Skeletal muscle satellite cell (primary cell): ENCODE measurements at regions not wholly inside any gene's neighbourhood (a gene's known extent, or its start where the extent isn't known, plus 50 kb on each side); places are given as distances from the start of the nearest gene placed in this dataset.

Experiments used
- H3K27me3 ChIP-seq: 2 replicates; pipeline ENCODE4 v1.7.0; 2013; ENCODE audit warnings: low read length; ENCODE audit not compliant: control insufficient read depth, insufficient read depth
- H3K36me3 ChIP-seq: 2 replicates; pipeline ENCODE4 v1.7.0; 2013; ENCODE audit warnings: mild to moderate bottlenecking, control low read depth, low read length; ENCODE audit not compliant: insufficient read depth
- H3K4me1 ChIP-seq: 2 replicates; pipeline ENCODE4 v1.7.0; 2013; ENCODE audit warnings: low read length; ENCODE audit not compliant: control insufficient read depth, insufficient read depth
- H3K4me2 ChIP-seq: 2 replicates; pipeline ENCODE4 v1.7.0; 2013; ENCODE audit warnings: mild to moderate bottlenecking, low read length
- H3K4me3 ChIP-seq: 2 replicates; pipeline ENCODE4 v1.7.0; 2013; ENCODE audit warnings: low read length
- H3K9ac ChIP-seq: 2 replicates; pipeline ENCODE4 v1.7.0; 2013; ENCODE audit warnings: mild to moderate bottlenecking, low read depth, low read length, moderate library complexity
- H3K9me3 ChIP-seq: replicated peaks from 2 replicates; pipeline ENCODE4 v1.7.0; 2013; ENCODE audit warnings: mild to moderate bottlenecking, control low read depth, low read length

GRCh38 chr10:33550811-33551210 lies 216.3 kb upstream of the NRP1 start:
- Histone ChIP-seq H3K9me3 (no peaks in the 10 kb centered on the region), H3K4me2 (no peak overlapping the region), H3K4me1 (no peaks in the 10 kb centered on the region), H3K4me3 (no peak overlapping the region), H3K9ac (no peak overlapping the region), H3K36me3 (no peaks in the 10 kb centered on the region), H3K27me3 (no peaks in the 10 kb centered on the region)

- H3K27me3 ChIP-seq = no peaks in the 10 kb centered on the region
- H3K9ac ChIP-seq = no peak overlapping the region
- H3K9me3 ChIP-seq = no peaks in the 10 kb centered on the region
- no peak overlapping the region for H3K4me2 ChIP-seq
- H3K36me3 ChIP-seq = no peaks in the 10 kb centered on the region
- H3K4me3 ChIP-seq = no peak overlapping the region
- H3K4me1 ChIP-seq = peaks cover 7% of the 10 kb centered on the region
Measured at GRCh38 chr10:33547976-33548375, 213.5 kb upstream of the NRP1 start.

- H3K9ac ChIP-seq = no peak overlapping the region
- H3K36me3 ChIP-seq = no peaks in the 10 kb centered on the region
- peaks cover 17% of the 10 kb centered on the region for H3K4me1 ChIP-seq
- no peaks in the 10 kb centered on the region for H3K27me3 ChIP-seq
- H3K9me3 ChIP-seq = no peaks in the 10 kb centered on the region
- H3K4me3 ChIP-seq = no peak overlapping the region
- H3K4me2 ChIP-seq = no peak overlapping the region
Measured at GRCh38 chr10:33546031-33546430, 211.6 kb upstream of the NRP1 start.

GRCh38 chr10:33542752-33543505 lies 208.5 kb upstream of the NRP1 start:
- Histone ChIP-seq H3K4me2 (peak overlapping the region; percentile 65), H3K9ac (peak overlapping the region; percentile 49), H3K36me3 (no peaks in the 10 kb centered on the region), H3K4me3 (no peak overlapping the region), H3K9me3 (no peaks in the 10 kb centered on the region), H3K4me1 (peaks cover 17% of the 10 kb centered on the region), H3K27me3 (no peaks in the 10 kb centered on the region)

- Histone ChIP-seq H3K4me1 (peaks cover 27% of the 10 kb centered on the region), H3K4me3 (no peak overlapping the region), H3K9ac (no peak overlapping the region), H3K27me3 (no peaks in the 10 kb centered on the region), H3K36me3 (no peaks in the 10 kb centered on the region), H3K9me3 (no peaks in the 10 kb centered on the region), H3K4me2 (no peak overlapping the region)
Measured at GRCh38 chr10:33539116-33539515, 204.6 kb upstream of the NRP1 start.

GRCh38 chr10:33537066-33537465 lies 202.6 kb upstream of the NRP1 start:
- Histone ChIP-seq H3K9ac (no peak overlapping the region), H3K36me3 (no peaks in the 10 kb centered on the region), H3K4me2 (peak overlapping the region; percentile 3), H3K4me1 (peaks cover 11% of the 10 kb centered on the region), H3K27me3 (no peaks in the 10 kb centered on the region), H3K4me3 (no peak overlapping the region), H3K9me3 (no peaks in the 10 kb centered on the region)

- H3K4me2 ChIP-seq = peak overlapping the region; percentile 3
- H3K4me1 ChIP-seq = peaks cover 10% of the 10 kb centered on the region
- H3K36me3 ChIP-seq = no peaks in the 10 kb centered on the region
- no peaks in the 10 kb centered on the region for H3K27me3 ChIP-seq
- H3K4me3 ChIP-seq = no peak overlapping the region
- no peak overlapping the region for H3K9ac ChIP-seq
- no peaks in the 10 kb centered on the region for H3K9me3 ChIP-seq
Measured at GRCh38 chr10:33536508-33536907, 202.0 kb upstream of the NRP1 start.

GRCh38 chr10:33535866-33536265 lies 201.4 kb upstream of the NRP1 start:
- H3K36me3 ChIP-seq = no peaks in the 10 kb centered on the region
- H3K4me3 ChIP-seq = no peak overlapping the region
- H3K27me3 ChIP-seq = no peaks in the 10 kb centered on the region
- H3K9me3 ChIP-seq = no peaks in the 10 kb centered on the region
- no peak overlapping the region for H3K9ac ChIP-seq
- no peak overlapping the region for H3K4me2 ChIP-seq
- H3K4me1 ChIP-seq = peaks cover 10% of the 10 kb centered on the region

GRCh38 chr10:33534416-33534815 lies 199.9 kb upstream of the NRP1 start:
- H3K4me1 ChIP-seq = peaks cover 10% of the 10 kb centered on the region
- H3K4me3 ChIP-seq = no peak overlapping the region
- no peaks in the 10 kb centered on the region for H3K9me3 ChIP-seq
- no peak overlapping the region for H3K4me2 ChIP-seq
- no peaks in the 10 kb centered on the region for H3K27me3 ChIP-seq
- no peaks in the 10 kb centered on the region for H3K36me3 ChIP-seq
- H3K9ac ChIP-seq = no peak overlapping the region

GRCh38 chr10:33533612-33534011 lies 199.1 kb upstream of the NRP1 start:
- H3K4me2 ChIP-seq = no peak overlapping the region
- H3K9me3 ChIP-seq = no peaks in the 10 kb centered on the region
- no peaks in the 10 kb centered on the region for H3K27me3 ChIP-seq
- H3K36me3 ChIP-seq = no peaks in the 10 kb centered on the region
- no peak overlapping the region for H3K4me3 ChIP-seq
- no peak overlapping the region for H3K9ac ChIP-seq
- peaks cover 10% of the 10 kb centered on the region for H3K4me1 ChIP-seq

- no peak overlapping the region for H3K9ac ChIP-seq
- no peak overlapping the region for H3K4me2 ChIP-seq
- no peak overlapping the region for H3K4me3 ChIP-seq
Measured at GRCh38 chr10:33532901-33533300, 198.4 kb upstream of the NRP1 start.

GRCh38 chr10:33529234-33529633 lies 194.8 kb upstream of the NRP1 start:
- Histone ChIP-seq H3K9me3 (no peaks in the 10 kb centered on the region), H3K36me3 (no peaks in the 10 kb centered on the region), H3K4me2 (no peak overlapping the region), H3K9ac (no peak overlapping the region), H3K4me1 (no peaks in the 10 kb centered on the region), H3K4me3 (no peak overlapping the region), H3K27me3 (no peaks in the 10 kb centered on the region)

More at GRCh38 chr10:33532901-33533300, 198.4 kb upstream of the NRP1 start:
- H3K4me1 ChIP-seq = peaks cover 10% of the 10 kb centered on the region
- H3K9me3 ChIP-seq = no peaks in the 10 kb centered on the region
- no peaks in the 10 kb centered on the region for H3K36me3 ChIP-seq
- no peaks in the 10 kb centered on the region for H3K27me3 ChIP-seq
